ENCODE measurements at regions not wholly inside any gene's neighbourhood (a gene's known extent, or its start where the extent isn't known, plus 50 kb on each side); places are given as distances from the start of the nearest gene placed in this dataset.

DNA sequence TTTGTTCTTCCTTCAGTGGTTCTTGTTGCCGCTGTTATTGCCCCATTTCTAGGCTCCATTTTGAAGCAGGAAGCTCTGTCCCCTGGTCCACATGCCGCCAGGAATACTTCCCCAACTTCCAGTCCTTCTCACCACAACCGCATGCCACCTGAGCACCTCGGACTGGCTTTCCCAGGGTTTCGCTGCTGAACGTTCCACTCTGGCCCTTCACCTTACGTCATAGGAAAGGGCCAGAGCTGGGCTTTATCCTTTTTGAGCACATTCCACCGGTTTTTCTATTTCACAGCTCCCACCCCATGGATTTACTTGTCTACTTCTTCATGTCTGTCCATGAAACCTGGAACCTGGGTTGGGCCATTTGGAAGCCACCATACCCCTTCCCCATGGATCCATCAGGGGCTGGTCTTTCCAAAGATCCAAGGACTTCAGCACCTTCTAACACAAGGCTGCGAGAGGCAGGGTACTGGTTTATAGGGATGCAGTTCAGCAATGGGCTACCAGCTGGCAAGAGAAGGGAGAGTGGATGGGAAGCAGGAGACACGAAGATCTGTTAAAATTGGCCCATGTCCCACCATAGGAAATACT is 557.4 kb downstream of the BNC2 start:
- no peak for DNase-seq (ENCODE audit: low spot score)

- DNase-seq (ENCODE audit: low spot score) = no peak
Measured at GRCh38 chr9:16314476-16314875, 556.0 kb downstream of the BNC2 start.

DNA sequence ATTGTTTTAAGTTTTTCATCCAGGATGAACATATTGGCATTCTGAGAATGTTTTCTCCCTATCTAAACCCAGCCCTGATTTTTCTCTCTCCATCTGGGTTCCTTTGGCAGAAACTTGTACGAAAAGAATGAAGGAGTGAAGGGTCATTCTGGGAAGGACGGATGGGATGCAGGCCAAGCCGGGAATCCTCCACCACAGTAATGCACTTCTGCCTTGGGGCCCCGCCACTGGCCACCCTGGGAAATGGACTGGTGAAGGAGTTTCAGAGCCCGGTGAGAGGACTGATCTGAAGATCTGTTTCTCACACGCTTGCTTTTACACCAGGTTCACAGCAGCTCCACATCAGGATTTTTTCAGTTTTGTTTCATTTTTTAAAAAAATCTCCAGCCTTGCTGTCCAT is 554.8 kb downstream of the BNC2 start:
- no peak for DNase-seq (ENCODE audit: low spot score)

DNA sequence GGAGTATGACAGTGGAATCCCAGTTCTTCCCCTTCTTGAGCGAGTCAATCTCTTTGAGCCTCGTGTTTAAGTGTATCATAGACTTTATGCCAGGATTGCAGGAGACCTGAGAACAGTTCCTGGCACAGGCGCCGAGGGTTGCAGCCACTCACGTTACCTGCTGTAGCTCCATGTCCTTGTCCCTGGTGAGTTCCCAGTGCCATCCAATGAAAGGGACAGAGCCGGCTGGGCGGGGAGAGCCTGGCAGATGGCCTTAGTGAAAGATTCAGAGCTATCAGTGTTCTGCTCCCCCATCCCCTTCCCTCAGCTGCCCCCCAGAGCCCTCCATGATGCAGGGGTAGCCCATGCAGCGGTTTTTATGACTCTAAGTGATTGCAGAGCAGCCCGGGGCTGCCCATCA is 554.0 kb downstream of the BNC2 start:
- DNase-seq (ENCODE audit: low spot score) = no peak

GRCh38 chr9:16316911-16317817 is 553.3 kb downstream of the BNC2 start:
- no peak for DNase-seq (ENCODE audit: low spot score)

DNA sequence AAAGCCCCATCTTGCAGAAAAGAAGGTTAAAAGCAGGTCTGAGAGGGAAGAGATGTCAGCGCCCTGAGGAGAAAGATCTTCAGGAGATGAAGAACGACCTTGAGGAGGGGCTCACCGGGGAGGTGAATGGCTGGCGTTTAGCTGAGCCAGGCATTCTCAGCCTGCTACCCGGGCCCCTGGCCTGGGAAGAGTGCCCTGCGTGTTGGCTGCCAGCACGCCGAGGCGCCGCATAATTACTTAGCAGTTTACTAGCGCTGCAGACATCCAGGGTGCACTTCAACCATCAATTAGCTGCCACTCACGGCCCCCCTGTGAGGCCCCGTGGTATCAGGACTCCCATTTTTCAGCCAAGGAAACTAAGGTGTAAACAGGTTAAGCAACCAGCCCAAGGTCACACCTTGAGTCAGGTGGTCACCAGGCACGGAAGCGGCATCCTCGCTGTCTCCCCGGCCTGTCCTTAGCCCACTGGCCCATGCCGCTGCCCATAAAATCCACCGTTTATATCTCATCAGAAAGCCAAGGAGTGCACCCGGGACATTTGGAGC is 551.9 kb downstream of the BNC2 start:
- DNase-seq (ENCODE audit: low spot score) = no peak

GRCh38 chr9:16319646-16320045 is 550.8 kb downstream of the BNC2 start:
- no peak for DNase-seq (ENCODE audit: low spot score)

GRCh38 chr9:16320338-16320902 is 550.0 kb downstream of the BNC2 start:
- DNase-seq (ENCODE audit: low spot score) = no peak

DNA sequence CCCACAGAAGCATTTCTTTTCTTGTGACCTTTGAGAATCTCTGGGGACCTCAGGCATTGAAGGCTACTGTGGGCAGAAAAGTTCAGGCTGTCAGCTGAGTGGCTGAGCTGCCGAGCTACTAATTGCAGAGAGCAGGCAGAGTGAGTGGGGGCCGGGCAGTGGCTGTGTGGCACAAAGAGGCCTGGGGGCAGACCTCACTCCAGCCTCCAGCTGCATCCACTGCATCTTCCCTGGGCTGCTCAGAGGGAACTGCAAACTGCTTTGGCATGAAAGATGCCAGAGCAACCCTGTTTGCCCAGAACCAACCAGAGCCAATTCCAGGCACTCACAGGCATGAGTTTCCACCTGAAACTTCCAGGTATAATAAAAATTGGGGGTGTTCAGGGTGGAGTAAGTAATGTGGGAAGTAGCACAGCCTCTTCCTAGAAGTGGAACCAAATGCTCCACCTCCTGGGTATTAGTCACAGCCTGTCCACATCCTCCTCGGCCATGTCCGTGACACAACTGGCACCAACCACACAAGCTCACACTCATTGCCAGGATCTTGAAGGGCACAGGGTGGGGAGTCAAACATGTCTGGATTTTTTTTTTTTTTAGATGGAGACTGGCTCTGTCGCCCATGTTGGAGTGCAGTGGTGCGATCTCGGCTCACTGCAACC is 548.9 kb downstream of the BNC2 start:
- DNase-seq (ENCODE audit: low spot score) = no peak

GRCh38 chr9:16322849-16323248 is 547.6 kb downstream of the BNC2 start:
- DNase-seq (ENCODE audit: low spot score) = no peak

DNA sequence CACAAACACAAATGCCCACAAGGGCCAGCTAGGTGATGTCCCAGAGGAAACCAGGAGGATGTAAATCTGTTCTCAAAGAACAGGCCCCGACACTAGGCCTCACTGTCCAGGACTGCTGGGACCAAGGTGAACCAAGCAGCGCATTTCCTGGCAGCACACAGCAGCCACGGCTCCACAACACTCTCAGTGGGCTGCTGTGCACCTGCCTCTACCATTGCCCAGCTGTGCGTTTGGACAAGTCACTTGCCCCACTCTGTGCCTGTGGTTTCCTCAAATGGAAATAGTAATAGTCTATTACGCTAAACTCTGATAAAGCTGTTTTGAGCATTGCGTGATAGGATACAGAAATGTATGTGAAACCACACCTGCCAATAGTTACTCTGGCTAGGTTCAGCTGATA is 544.5 kb downstream of the BNC2 start:
- DNase-seq (ENCODE audit: low spot score) = no peak

DNA sequence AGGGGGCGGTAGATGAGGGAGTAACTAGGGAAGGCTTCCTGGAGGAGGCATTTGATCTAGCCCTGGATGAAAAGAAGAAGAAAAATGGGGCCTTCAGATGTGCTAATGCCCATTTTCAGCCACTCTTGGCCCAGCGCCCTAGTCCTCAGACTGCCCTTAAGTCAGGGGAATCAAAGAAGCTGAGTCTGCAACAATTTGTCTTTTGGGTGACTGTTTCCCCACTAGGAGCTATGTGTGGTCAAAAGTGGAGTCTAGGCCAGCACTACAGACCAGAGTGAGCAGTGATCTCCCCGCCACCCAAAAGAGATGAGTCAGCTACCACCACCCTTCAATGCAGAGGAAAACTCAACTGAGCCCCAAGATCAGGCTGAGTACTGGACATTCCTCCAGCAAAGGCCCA is 542.1 kb downstream of the BNC2 start:
- DNase-seq (ENCODE audit: low spot score) = no peak

- DNase-seq (ENCODE audit: low spot score) = no peak
Measured at GRCh38 chr9:16329671-16330113, 540.8 kb downstream of the BNC2 start.

GRCh38 chr9:16331031-16331430 is 539.4 kb downstream of the BNC2 start:
- no peak for DNase-seq (ENCODE audit: low spot score)

- DNase-seq (ENCODE audit: low spot score) = no peak
Measured at GRCh38 chr9:16331527-16331926, 538.9 kb downstream of the BNC2 start.

- no peak for DNase-seq (ENCODE audit: low spot score)
Measured at GRCh38 chr9:16333691-16334090, 536.8 kb downstream of the BNC2 start.

DNA sequence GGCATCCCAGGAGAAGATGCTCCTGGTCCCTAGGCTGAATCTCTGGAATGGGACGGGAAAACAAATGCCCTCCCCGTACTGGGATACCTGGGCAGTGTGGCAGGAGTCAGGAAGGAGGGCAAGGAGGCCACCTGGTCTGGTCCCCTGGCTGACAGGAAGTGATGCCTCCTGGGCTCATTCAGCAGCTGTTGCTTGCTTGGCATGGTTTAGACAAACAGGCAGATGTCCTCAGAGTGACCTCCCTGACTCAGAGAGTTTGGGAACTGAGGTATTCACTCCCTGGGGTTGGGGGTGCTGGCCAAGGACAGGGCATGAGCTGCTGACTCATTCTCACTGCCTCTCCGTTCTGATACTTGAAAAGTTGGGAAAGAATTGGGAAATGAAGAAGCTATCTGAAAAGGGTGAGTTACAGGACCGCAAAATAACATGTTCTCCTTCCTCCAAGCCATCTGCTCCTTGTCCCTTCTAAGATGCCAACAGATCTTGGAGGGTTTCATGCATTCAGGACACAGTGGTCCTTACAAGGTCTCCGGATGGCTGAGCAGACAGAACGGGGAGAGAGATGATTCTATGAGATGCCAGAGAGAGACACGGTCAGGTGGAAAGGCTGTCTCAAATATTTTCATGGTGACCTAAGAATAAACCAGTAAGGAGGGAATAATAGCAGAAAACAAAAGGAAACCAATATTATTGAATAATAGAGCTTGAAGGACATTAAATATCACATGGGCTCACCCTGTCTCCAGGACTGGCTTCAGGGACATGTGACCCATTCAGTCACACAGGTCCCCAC is 534.5 kb downstream of the BNC2 start:
- DNase-seq (ENCODE audit: low spot score) = no peak

DNA sequence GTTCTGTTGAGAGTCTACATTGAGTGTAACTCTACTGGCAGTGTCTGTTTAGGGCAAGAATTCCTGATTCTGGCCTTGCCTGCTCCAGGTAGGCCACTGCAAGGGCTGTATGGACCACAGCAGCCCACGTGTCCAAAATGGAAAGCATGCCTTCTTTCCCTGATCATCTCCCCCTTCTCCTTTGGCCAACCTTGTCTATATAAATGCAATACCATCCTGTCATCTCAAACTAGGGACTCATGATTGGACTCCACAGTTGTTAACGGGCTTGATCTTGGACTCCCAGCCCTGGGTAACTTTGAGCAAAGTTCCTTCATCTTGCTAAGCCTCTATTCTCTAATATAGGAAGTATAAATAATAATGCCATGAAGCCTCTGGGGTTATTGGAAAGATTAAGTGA is 533.6 kb downstream of the BNC2 start:
- no peak for DNase-seq (ENCODE audit: low spot score)

GRCh38 chr9:16337322-16338029 is 533.0 kb downstream of the BNC2 start:
- DNase-seq (ENCODE audit: low spot score) = no peak

GRCh38 chr9:16341177-16341576 is 529.3 kb downstream of the BNC2 start:
- DNase-seq (ENCODE audit: low spot score) = no peak
